HG03097 (cell line): ENCODE measurements at regions not wholly inside any gene's neighbourhood (a gene's known extent, or its start where the extent isn't known, plus 50 kb on each side); places are given as distances from the start of the nearest gene placed in this dataset.
"Not testable (repeated sequence)": the region's sequence is repeated elsewhere in the genome, so short reads cannot be mapped to it uniquely, and the experiment has no call there.

Experiments
- ATAC-seq: cut with Tn5 transposase; IDR thresholded peaks from one replicate; pipeline ENCODE4 v1.9.1; 2021; ENCODE audit not compliant: unreplicated experiment, low FRiP score

GRCh38 chr2:60358476-60358875, 195.0 kb downstream of the BCL11A start:
- ATAC-seq: no peak

DNA sequence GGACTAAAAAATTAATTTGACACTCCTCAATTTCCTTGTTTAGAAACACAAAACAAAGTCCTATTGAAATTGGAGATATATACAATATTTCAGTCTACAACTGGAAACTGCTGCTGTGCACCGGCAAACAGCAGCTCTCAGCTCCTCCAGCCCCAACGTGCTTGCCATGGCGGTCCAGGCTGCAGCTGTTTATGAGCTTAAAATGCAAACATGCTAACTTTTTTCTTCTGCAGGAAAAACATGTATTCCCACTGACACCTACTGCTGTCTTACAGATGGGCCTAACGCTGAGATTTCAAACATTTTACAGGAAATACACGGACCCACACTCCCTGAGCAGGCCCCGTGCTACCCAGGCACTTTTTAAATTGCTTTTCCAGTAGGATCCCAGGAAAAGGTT, 195.5 kb downstream of the BCL11A start:
- ATAC-seq: no peak

DNA sequence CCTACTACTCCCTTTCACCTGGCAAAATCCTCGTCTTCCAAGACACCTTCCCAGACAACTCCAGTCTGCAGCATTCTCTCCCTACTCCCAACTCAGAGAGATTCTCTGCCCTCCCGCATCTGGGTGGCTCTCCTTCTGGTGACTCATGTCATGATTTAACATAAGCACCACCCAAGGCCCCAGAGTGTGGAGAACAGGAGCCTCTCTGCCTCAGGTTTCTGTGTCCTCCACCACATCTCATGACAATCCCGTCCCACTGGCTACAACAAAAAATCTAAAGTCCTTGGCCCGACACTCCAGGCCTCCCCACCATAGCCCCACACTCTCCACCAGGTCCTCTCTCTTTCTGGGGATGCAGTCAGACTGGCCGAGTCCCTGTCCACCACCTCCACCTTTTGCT, 197.1 kb downstream of the BCL11A start:
- no peak for ATAC-seq

DNA sequence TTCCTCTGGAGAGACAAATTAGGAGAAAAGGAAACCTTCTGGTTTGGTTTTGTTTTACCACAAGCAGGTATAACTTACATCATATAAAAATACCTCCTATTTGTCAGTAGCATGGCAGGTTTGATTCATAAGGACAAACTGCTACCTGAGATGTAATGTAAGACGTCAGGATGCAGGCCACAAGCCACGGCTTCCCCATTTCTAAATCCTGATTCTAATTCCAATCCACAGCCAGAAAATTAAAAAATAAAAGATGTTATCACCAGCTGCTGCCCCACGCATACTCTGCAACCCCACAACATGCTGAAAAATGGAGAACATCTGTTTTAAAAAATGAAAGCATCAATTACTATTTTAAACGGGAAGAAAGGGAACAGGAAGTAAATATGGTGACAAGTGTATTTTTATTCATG, 197.6 kb downstream of the BCL11A start:
- no peak for ATAC-seq

GRCh38 chr2:60354713-60355112, 198.7 kb downstream of the BCL11A start:
- ATAC-seq: no peak

GRCh38 chr2:60353863-60354262, 199.6 kb downstream of the BCL11A start:
- ATAC-seq: peak; percentile 36

GRCh38 chr2:60353406-60353800, 200.1 kb downstream of the BCL11A start:
- ATAC-seq: peak; percentile 2

GRCh38 chr2:60352491-60353405, 200.7 kb downstream of the BCL11A start:
- no peak for ATAC-seq

GRCh38 chr2:60351802-60352201, 201.7 kb downstream of the BCL11A start:
- ATAC-seq: no peak

GRCh38 chr2:60351321-60351720, 202.1 kb downstream of the BCL11A start:
- ATAC-seq: no peak

DNA sequence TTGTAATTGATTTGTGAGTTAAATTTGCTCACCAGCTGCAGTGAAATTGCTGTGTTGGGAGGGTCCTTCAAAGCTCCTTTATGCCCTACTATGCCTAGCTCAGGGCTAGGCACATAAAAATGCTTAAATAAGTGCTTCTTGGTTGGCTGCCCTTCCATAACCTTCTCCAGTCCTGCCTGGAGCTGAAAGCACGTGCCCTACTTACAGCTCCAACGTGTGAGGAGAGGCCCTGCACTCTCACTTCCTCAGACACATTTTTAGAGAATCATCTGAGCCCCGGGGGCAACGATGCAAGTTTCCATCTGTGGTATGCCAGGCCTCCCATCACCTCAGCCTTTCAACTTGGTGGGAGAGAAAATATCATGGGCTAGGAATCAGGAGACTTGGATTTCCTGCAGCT, 202.7 kb downstream of the BCL11A start:
- ATAC-seq: no peak

DNA sequence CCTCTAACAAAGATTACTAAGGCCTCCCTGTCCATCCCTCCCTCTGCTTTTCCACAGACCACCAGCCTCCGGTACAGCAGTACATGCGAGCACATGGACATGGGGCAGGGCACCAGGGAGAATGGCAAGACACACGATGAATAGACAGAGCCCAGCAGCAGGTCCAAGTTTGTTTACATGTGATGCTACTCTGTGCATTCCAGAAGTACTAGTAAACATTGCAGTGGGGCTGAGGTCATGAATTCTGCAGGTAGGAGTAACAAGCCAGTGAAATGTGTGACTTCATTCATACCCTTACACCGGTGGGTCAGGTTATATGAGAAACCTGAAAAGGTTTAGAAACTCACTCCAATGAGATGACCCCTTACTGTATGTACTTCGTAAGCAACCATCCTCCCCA, 205.7 kb downstream of the BCL11A start:
- ATAC-seq: no peak

- ATAC-seq: not testable (repeated sequence)
Observed at GRCh38 chr2:60342491-60342890, 211.0 kb downstream of the BCL11A start.

DNA sequence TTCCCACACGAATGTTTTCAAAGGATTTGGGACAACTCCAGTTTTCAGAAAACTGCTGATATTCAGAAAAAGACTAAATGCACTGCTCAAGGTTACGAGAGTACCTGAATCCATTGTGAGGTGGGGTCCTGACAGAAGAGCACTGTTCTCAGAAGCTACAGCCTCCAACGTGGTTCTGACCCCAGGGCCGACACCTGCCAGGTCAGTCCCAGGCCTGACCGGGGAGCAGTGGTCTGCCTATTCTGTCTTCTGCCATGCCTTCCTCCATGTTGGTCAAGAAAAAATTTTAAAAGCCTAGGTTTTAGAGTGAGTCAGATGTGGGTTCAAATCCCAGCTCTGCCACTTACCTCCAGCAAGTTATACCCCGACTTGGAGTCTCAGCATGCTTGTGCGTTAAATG, 212.3 kb downstream of the BCL11A start:
- ATAC-seq: no peak

DNA sequence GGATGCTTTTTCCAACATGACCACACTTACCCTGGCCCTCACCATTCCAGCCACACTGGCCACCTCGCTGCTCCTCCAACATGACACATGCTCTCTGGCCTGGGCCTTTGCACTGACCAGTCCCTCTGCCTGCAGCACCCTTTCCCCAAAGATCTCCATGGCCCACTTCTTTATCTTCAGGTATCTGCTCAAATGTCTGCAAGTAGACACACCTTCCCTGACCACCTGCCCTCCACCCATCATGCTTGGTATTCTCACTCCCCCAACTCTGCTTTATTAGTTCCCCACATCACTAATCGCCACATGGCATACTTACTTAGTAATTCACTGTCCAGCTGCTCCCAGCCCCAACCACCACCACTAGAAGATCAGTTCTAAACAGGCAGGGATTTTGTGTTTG, 214.2 kb downstream of the BCL11A start:
- no peak for ATAC-seq

GRCh38 chr2:60337142-60337497, 216.3 kb downstream of the BCL11A start:
- no peak for ATAC-seq

- ATAC-seq: no peak
Observed at GRCh38 chr2:60336442-60337141, 216.9 kb downstream of the BCL11A start.

DNA sequence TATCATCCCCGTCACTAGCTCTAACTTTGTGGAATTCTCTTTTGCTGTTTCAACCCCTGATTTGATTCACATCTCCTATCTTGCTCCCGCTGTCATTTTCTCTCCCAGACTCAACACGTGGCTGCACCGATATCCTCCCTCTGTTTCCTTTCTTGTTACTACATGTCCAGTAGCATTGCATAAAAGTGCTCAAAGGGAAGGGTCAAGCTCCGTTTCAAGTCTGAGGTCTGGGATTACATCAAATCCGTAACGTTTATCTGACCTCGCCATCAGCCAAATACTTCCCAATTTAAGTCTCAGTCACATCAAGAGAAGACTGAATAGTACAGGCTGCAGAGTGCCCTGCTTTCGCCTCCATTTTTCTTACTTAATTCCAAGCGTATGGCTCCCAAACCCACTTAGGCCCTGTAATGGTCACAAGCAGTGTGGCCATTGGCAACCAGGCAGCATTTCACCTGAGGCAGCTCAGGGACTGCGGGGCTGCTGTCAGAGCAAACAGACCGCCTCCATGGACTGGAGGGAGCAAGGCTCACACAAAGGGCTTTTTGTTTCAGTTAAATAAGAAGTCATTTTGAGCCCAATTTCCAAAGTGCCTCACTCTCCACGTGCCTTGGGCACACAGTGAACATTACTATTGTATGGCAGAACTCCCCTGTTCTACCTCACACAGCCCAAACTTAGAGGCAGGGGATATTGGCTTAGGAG, 217.8 kb downstream of the BCL11A start:
- ATAC-seq: no peak

DNA sequence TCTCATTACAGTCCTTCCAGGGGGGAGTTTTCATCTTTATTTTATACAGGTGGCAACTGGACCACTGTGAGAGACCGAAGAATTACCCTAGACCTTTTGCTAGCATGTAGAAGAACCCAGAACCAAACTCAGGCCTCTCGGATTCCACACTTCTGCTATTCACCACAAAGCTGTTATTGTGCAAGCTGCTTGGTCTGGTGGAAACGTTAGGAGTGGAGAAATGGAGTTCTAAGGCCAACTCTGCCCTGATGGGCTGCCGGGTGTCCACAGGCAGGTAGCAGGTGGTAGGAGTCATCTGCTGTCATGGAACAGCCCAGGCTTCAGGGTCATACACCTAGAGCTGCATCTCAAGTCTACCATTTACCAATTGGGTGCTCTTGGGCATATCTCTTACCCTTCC, 218.8 kb downstream of the BCL11A start:
- no peak for ATAC-seq

- ATAC-seq: no peak
Observed at GRCh38 chr2:60333264-60333663, 220.2 kb downstream of the BCL11A start.

DNA sequence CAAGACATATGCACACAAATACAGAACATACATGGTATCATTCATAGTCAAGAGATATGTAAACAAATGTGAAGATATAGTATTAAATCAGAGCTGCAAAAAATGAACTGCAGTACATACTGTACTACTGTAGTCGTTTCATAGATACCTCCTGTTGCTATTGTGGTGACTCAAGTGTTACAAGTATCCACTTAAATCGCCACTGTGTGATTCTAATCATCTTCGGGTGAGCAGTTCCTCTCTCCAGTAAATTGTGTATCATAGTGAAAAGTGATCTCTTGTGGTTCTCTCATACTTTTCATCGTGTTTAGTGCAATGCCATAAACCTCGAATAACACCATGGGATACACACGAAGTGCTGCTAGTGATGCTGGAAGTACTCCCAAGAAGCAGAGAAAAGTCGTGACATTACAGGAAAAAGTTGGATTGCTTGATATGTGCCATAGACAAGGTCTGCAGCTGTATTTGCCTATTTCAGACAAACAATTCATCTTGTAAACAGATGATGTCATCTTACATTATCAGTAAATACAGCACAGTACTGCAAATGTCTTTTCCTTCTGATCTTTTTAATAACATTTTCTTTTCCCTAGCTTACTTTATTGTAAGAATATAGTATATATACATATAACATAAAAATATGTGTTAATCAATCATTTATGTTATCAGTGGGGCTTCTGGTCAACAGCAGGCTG, 222.2 kb downstream of the BCL11A start:
- no peak for ATAC-seq
